Esophagus muscularis mucosa (tissue), 4 donors: ENCODE measurements at regions not wholly inside any gene's neighbourhood (a gene's known extent, or its start where the extent isn't known, plus 50 kb on each side); places are given as distances from the start of the nearest gene placed in this dataset.

ENCODE experiments used
- CTCF ChIP-seq, 3 experiments: fragments of 200-600 bp in 2 of 3; fragments of 450-650 bp in 1 of 3; sonication (generic) in 2 of 3; IDR thresholded peaks; one replicate each; pipeline ENCODE4 v1.5.1; 2017 to 2019; ENCODE audit warnings: antibody characterized with exemption in 3 of 3, mild to moderate bottlenecking in 2 of 3, moderate library complexity in 1 of 3
- EP300 ChIP-seq: sonication (generic); formaldehyde crosslinking; IDR thresholded peaks from one replicate; pipeline ENCODE4 v1.6.1; 2017; ENCODE audit warnings: antibody characterized with exemption
- POLR2A ChIP-seq: fragments of 450-650 bp; IDR thresholded peaks from one replicate; pipeline ENCODE4 v1.6.1; 2017; ENCODE audit warnings: antibody characterized with exemption, moderate library complexity, mild to moderate bottlenecking, low read depth

- TF ChIP-seq CTCF (IDR thresholded peaks at IDR 0.05) (no peak), POLR2A (no peak), EP300 (no peak)
Observed at GRCh38 chr2:61617610-61618009, 79.5 kb upstream of the XPO1 start.
